SU-DHL-6 (cell line): ENCODE measurements at regions not wholly inside any gene's neighbourhood (a gene's known extent, or its start where the extent isn't known, plus 50 kb on each side); places are given as distances from the start of the nearest gene placed in this dataset.

ENCODE experiments used
- H2AFZ ChIP-seq: fragments of 200-600 bp; sonication (generic); 2 replicates; pipeline ENCODE4 v1.6.1; 2014; ENCODE audit warnings: low read depth, mild to moderate bottlenecking, moderate library complexity, mixed read lengths, antibody characterized with exemption, low read length; ENCODE audit not compliant: severe bottlenecking
- H3F3A ChIP-seq: fragments of 200-600 bp; shearing (Covaris generic); 2 replicates; pipeline ENCODE4 v1.6.0; 2016; ENCODE audit warnings: antibody characterized with exemption, mild to moderate bottlenecking; ENCODE audit not compliant: insufficient read depth
- H3K27ac ChIP-seq: fragments of 200-600 bp; sonication (generic); 2 replicates; pipeline ENCODE4 v1.5.1; 2016; ENCODE audit warnings: low read depth, mild to moderate bottlenecking, low read length, moderate library complexity, mixed read lengths
- H3K27me3 ChIP-seq: fragments of 200-600 bp; sonication (generic), shearing (Covaris generic); 2 replicates; pipeline ENCODE4 v1.6.0; 2014; ENCODE audit warnings: mild to moderate bottlenecking, low read length
- H3K36me3 ChIP-seq: fragments of 200-600 bp; sonication (generic); 2 replicates; pipeline ENCODE4 v1.6.1; 2014; ENCODE audit warnings: mild to moderate bottlenecking, low read length, mixed read lengths
- H3K4me2 ChIP-seq: fragments of 300-600, 200-600 bp; shearing (Covaris generic), sonication (generic); 2 replicates; pipeline ENCODE4 v1.6.0; 2014; ENCODE audit warnings: low read length, low read depth, mild to moderate bottlenecking; ENCODE audit not compliant: poor library complexity, severe bottlenecking
- H3K4me3 ChIP-seq: fragments of 200-600 bp; sonication (generic); 2 replicates; pipeline ENCODE4 v1.5.1; 2014; ENCODE audit warnings: antibody characterized with exemption, low read length, mild to moderate bottlenecking, mixed read lengths; ENCODE audit not compliant: insufficient read depth, poor library complexity, severe bottlenecking
- H3K79me2 ChIP-seq: fragments of 200-600 bp; sonication (generic); 2 replicates; pipeline ENCODE4 v1.6.1; 2014; ENCODE audit warnings: mild to moderate bottlenecking, low read length, moderate library complexity; ENCODE audit not compliant: insufficient read depth
- H3K9ac ChIP-seq: fragments of 200-600 bp; sonication (generic); 2 replicates; pipeline ENCODE4 v1.7.0; 2014; ENCODE audit warnings: mild to moderate bottlenecking, low read length
- H3K9me2 ChIP-seq: fragments of 200-600 bp; sonication (generic); replicated peaks from 2 replicates; pipeline ENCODE4 v1.6.1; 2014; ENCODE audit warnings: low read length; ENCODE audit not compliant: insufficient read depth
- H3K9me3 ChIP-seq: fragments of 200-600 bp; sonication (generic); 2 replicates; pipeline ENCODE4 v1.6.1; 2014; ENCODE audit warnings: low read length, mixed read lengths; ENCODE audit not compliant: insufficient read depth
- H4K20me1 ChIP-seq: fragments of 200-600 bp; sonication (generic); 2 replicates; pipeline ENCODE4 v1.6.1; 2014; ENCODE audit warnings: low read depth, mild to moderate bottlenecking, antibody characterized with exemption, low read length, moderate library complexity, mixed read lengths
- CTCF ChIP-seq: fragments of 200-600 bp; sonication (generic); IDR thresholded peaks from one replicate; pipeline ENCODE4 v1.5.1; 2017; ENCODE audit warnings: antibody characterized with exemption, mild to moderate bottlenecking, low read length, moderate library complexity; ENCODE audit not compliant: insufficient read depth, poor library complexity, severe bottlenecking
- EZH2phosphoT487 ChIP-seq: fragments of 200-600 bp; sonication (generic), shearing (Covaris generic); conservative IDR thresholded peaks from 2 replicates; pipeline ENCODE4 v1.6.1; 2018; ENCODE audit warnings: mild to moderate bottlenecking, antibody characterized with exemption, low read length, moderate library complexity, mixed read lengths

- H4K20me1 ChIP-seq: no peaks in the 10 kb centered on the region
- H3K9me3 ChIP-seq: no peaks in the 10 kb centered on the region
Measured at GRCh38 chr12:59432057-59432456, 163.8 kb upstream of the SLC16A7 start.

GRCh38 chr12:59431266-59431665 is 164.6 kb upstream of the SLC16A7 start:
- no peak overlapping the region for H3K4me3 ChIP-seq
- H3K4me2 ChIP-seq: no peak overlapping the region
- no peak overlapping the region for H3K27ac ChIP-seq
- H3K36me3 ChIP-seq: no peaks in the 10 kb centered on the region
- no peaks in the 10 kb centered on the region for H3K79me2 ChIP-seq
- no peak overlapping the region for H3K9ac ChIP-seq
- no peaks in the 10 kb centered on the region for H3K9me3 ChIP-seq
- no peak overlapping the region for H2AFZ ChIP-seq
- no peaks in the 10 kb centered on the region for H3F3A ChIP-seq
- no peak for TF ChIP-seq EZH2phosphoT487
- TF ChIP-seq CTCF: no peak
- no peaks in the 10 kb centered on the region for H4K20me1 ChIP-seq
- no peaks in the 10 kb centered on the region for H3K27me3 ChIP-seq
- no peaks in the 10 kb centered on the region for H3K9me2 ChIP-seq

More at GRCh38 chr12:59432057-59432456, 163.8 kb upstream of the SLC16A7 start:
- no peak for TF ChIP-seq EZH2phosphoT487
- no peak for TF ChIP-seq CTCF
- Histone ChIP-seq H3K79me2 (no peaks in the 10 kb centered on the region), H3K36me3 (no peaks in the 10 kb centered on the region), H3K9me2 (no peaks in the 10 kb centered on the region), H3F3A (no peaks in the 10 kb centered on the region), H3K27ac (no peak overlapping the region), H3K27me3 (no peaks in the 10 kb centered on the region), H2AFZ (no peak overlapping the region), H3K9ac (no peak overlapping the region), H3K4me2 (no peak overlapping the region), H3K4me3 (no peak overlapping the region)

- H3K36me3 ChIP-seq: no peaks in the 10 kb centered on the region
- H3K79me2 ChIP-seq: no peaks in the 10 kb centered on the region
- no peak overlapping the region for H3K9ac ChIP-seq
- H3K4me3 ChIP-seq: no peak overlapping the region
- TF ChIP-seq EZH2phosphoT487: no peak
- TF ChIP-seq CTCF: no peak
- H4K20me1 ChIP-seq: no peaks in the 10 kb centered on the region
- no peak overlapping the region for H3K4me2 ChIP-seq
- H3K9me3 ChIP-seq: no peaks in the 10 kb centered on the region
- no peak overlapping the region for H3K27ac ChIP-seq
- H3F3A ChIP-seq: no peaks in the 10 kb centered on the region
- H3K9me2 ChIP-seq: no peaks in the 10 kb centered on the region
- H3K27me3 ChIP-seq: no peaks in the 10 kb centered on the region
- H2AFZ ChIP-seq: no peak overlapping the region
Measured at GRCh38 chr12:59429766-59430165, 166.1 kb upstream of the SLC16A7 start.
